ENCODE measurements at regions not wholly inside any gene's neighbourhood (a gene's known extent, or its start where the extent isn't known, plus 50 kb on each side); places are given as distances from the start of the nearest gene placed in this dataset.
"Not testable (repeated sequence)": the region's sequence is repeated elsewhere in the genome, so short reads cannot be mapped to it uniquely, and the experiment has no call there.

GRCh38 chr2:111527707-111528400 lies 356.1 kb downstream of the ANAPC1 start:
- H2AFZ ChIP-seq (replicated peaks; ENCODE audit: low read length, poor library complexity); H4K20me1 ChIP-seq (ENCODE audit: insufficient read depth, low read length); H2BK15ac ChIP-seq (ENCODE audit: low read depth, low read length); DNase-seq; H2AK5ac ChIP-seq (ENCODE audit: low read depth, low read length); ATAC-seq (ENCODE audit: low read depth); H3K18ac ChIP-seq (ENCODE audit: low read depth, low read length); H3K4ac ChIP-seq (ENCODE audit: low read depth, low read length); intact Hi-C loops (cut with micrococcal nuclease); H3K27ac ChIP-seq (ENCODE audit: insufficient read depth, low read length); H4K91ac ChIP-seq (ENCODE audit: insufficient read depth, low read depth, low read length); H3K27me3 ChIP-seq (ENCODE audit: control insufficient read depth, insufficient read depth, low read length); POLR2A ChIA-PET (ENCODE audit: unreplicated experiment); H2BK120ac ChIP-seq (ENCODE audit: low read depth, low read length); H3K56ac ChIP-seq (ENCODE audit: extremely low read depth, insufficient read depth, low read length); BruUV-seq (replicated peaks); dilution Hi-C loops (cut with HindIII; ENCODE audit: low sequenced_read_pairs, unreplicated experiment); H2AK9ac ChIP-seq (replicated peaks; ENCODE audit: low read depth, low read length, poor library complexity); H2BK5ac ChIP-seq (ENCODE audit: low read depth, low read length, poor library complexity, severe bottlenecking); H3K4me3 ChIP-seq (ENCODE audit: insufficient read depth, low read depth, low read length); H3K9ac ChIP-seq (ENCODE audit: low read depth, low read length); H3K4me2 ChIP-seq (ENCODE audit: low read depth, low read length); H3K9me1 ChIP-seq (ENCODE audit: insufficient read depth, low read length); H3K36me3 ChIP-seq (ENCODE audit: control insufficient read depth, insufficient read depth, low read length); H3K9me3 ChIP-seq (ENCODE audit: control insufficient read depth, insufficient read depth, low read length); H4K8ac ChIP-seq (ENCODE audit: low read depth in 2 of 2, low read length in 2 of 2); in situ Hi-C loops (cut with MboI; ENCODE audit: low sequenced_read_pairs); H2BK20ac ChIP-seq (ENCODE audit: low read depth, low read length); H4K5ac ChIP-seq (ENCODE audit: low read depth, low read length); H3K79me1 ChIP-seq (ENCODE audit: low read depth in 1 of 2, low read length in 2 of 2); CTCF ChIA-PET; H3K14ac ChIP-seq (replicated peaks; ENCODE audit: low read depth, low read length); H3K23ac ChIP-seq (ENCODE audit: low read depth, low read length): not testable (repeated sequence)
- peaks cover 21% of the 10 kb centered on the region for H3K4me1 ChIP-seq (ENCODE audit: control insufficient read depth, insufficient read depth, low read length)
- no CpG with 5 or more reads among the region's 10 CpGs for WGBS, 2 experiments (ENCODE audit: extremely low coverage in 2 of 2, insufficient read length in 1 of 2)

DNA sequence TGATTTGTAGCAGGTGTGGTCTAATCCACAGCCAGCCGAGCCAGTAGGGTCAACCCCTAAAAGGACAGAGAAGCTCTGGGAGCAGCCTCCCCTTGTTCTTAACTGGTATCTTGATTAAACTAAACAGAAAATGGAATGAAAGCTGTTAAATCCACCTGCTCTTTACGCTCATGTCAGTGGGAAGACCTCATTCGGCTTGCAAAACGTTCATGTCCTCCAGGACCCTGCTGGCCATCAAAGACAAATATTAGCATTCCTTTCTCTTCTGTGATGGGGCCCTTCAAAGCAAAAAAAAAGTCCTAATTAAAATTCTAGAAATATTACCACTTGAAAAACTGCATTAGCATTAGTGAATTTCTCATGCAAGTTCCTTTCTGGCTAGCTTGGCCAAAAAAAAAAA lies 355.0 kb downstream of the ANAPC1 start:
- H4K20me1 ChIP-seq (ENCODE audit: insufficient read depth, low read length); H3K79me1 ChIP-seq (ENCODE audit: low read depth in 1 of 2, low read length in 2 of 2); dilution Hi-C loops (cut with HindIII; ENCODE audit: low sequenced_read_pairs, unreplicated experiment); H3K9ac ChIP-seq (ENCODE audit: low read depth, low read length); CTCF ChIA-PET; H2BK20ac ChIP-seq (ENCODE audit: low read depth, low read length); H3K18ac ChIP-seq (ENCODE audit: low read depth, low read length); H3K23ac ChIP-seq (ENCODE audit: low read depth, low read length); BruUV-seq (replicated peaks); H3K4ac ChIP-seq (ENCODE audit: low read depth, low read length); POLR2A ChIA-PET (ENCODE audit: unreplicated experiment); H2AFZ ChIP-seq (replicated peaks; ENCODE audit: low read length, poor library complexity); ATAC-seq (ENCODE audit: low read depth); DNase-seq; H3K36me3 ChIP-seq (ENCODE audit: control insufficient read depth, insufficient read depth, low read length); H3K27ac ChIP-seq (ENCODE audit: insufficient read depth, low read length); H3K9me1 ChIP-seq (ENCODE audit: insufficient read depth, low read length); H2AK5ac ChIP-seq (ENCODE audit: low read depth, low read length); H4K8ac ChIP-seq (ENCODE audit: low read depth in 2 of 2, low read length in 2 of 2); H2BK15ac ChIP-seq (ENCODE audit: low read depth, low read length); H4K5ac ChIP-seq (ENCODE audit: low read depth, low read length); H4K91ac ChIP-seq (ENCODE audit: insufficient read depth, low read depth, low read length); H2BK5ac ChIP-seq (ENCODE audit: low read depth, low read length, poor library complexity, severe bottlenecking); H3K4me3 ChIP-seq (ENCODE audit: insufficient read depth, low read depth, low read length); H3K4me2 ChIP-seq (ENCODE audit: low read depth, low read length); H2AK9ac ChIP-seq (replicated peaks; ENCODE audit: low read depth, low read length, poor library complexity); H3K27me3 ChIP-seq (ENCODE audit: control insufficient read depth, insufficient read depth, low read length); H3K56ac ChIP-seq (ENCODE audit: extremely low read depth, insufficient read depth, low read length); H3K9me3 ChIP-seq (ENCODE audit: control insufficient read depth, insufficient read depth, low read length); in situ Hi-C loops (cut with MboI; ENCODE audit: low sequenced_read_pairs); intact Hi-C loops (cut with micrococcal nuclease); H3K14ac ChIP-seq (replicated peaks; ENCODE audit: low read depth, low read length); H2BK120ac ChIP-seq (ENCODE audit: low read depth, low read length): not testable (repeated sequence)
- peaks cover 15% of the 10 kb centered on the region for H3K4me1 ChIP-seq (ENCODE audit: control insufficient read depth, insufficient read depth, low read length)
- WGBS, 2 experiments (ENCODE audit: extremely low coverage in 2 of 2, insufficient read length in 1 of 2), result no CpG with 5 or more reads among the region's 4 CpGs
